ENCODE measurements at regions not wholly inside any gene's neighbourhood (a gene's known extent, or its start where the extent isn't known, plus 50 kb on each side); places are given as distances from the start of the nearest gene placed in this dataset.

DNA sequence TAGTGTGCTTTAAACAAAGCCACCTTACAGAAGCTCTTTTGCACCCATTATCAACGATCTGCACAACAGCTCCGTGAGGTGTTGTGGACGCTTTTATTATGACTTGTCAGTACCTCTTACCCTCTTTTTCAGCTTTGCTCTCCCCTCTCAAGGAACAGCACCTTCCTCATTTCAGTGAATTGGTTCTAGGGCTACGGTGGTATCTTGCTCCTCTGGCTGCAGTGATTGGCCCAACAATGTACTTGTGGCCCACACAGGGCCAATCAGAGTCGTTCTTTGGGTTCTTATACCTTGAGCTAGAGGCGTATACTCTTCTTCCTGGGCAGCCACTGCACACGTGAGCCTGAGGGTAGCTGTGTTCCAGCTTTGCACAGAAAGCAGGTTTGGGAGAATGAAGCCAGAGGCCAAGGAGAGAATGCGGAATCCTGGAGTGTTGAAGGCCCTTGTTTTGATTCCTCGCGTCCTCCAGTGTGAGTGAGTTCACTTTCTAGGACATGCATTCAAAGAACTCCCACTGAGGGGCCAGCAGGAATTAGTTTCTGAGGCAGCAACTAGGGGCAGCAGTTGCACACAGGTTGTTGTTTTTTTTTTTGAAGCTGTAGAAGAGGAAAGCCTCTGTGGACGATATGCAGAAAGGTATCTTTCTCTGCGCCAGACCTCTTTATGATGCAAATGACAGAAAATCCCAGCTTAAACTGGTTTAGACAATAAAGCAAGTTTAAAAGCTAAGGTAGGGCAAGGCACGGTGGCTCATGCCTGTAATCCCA, 49.8 kb upstream of the PDZD8 start:
- DNase-seq = no peak
